HEK293T (cell line): ENCODE measurements at regions not wholly inside any gene's neighbourhood (a gene's known extent, or its start where the extent isn't known, plus 50 kb on each side); places are given as distances from the start of the nearest gene placed in this dataset.
"Not testable (repeated sequence)": the region's sequence is repeated elsewhere in the genome, so short reads cannot be mapped to it uniquely, and the experiment has no call there.

Source experiments
- CTCF ChIA-PET: fragments of 350-600 bp; formaldehyde crosslinking; extraction: SDS; loops from one replicate; lab custom pipeline; 2021; ENCODE audit warnings: antibody characterized with exemption, inconsistent platforms; lab: Yijun Ruan, JAX
- POLR2A ChIA-PET: fragments of 350-600 bp; formaldehyde crosslinking; extraction: SDS; loops from one replicate; lab custom pipeline; 2020; ENCODE audit warnings: antibody characterized with exemption, inconsistent platforms; lab: Yijun Ruan, JAX
- DNase-seq: peaks from one replicate; pipeline ENCODE4 v3.0.0; 2012; ENCODE audit warnings: mixed read lengths; ENCODE audit errors: extremely low spot score
- ARNT ChIP-seq: fragments of 450-650 bp; IDR thresholded peaks from 2 replicates; pipeline ENCODE4 v1.6.1; 2017; ENCODE audit warnings: mild to moderate bottlenecking
- BHLHE40 ChIP-seq: fragments of 450-650 bp; IDR thresholded peaks from 2 replicates; pipeline ENCODE4 v1.6.1; 2016; ENCODE audit warnings: mild to moderate bottlenecking, moderate library complexity, borderline replicate concordance
- CTBP1 ChIP-seq: fragments of 450-650 bp; IDR thresholded peaks from 2 replicates; pipeline ENCODE4 v1.6.1; 2016; ENCODE audit warnings: borderline replicate concordance
- ELF4 ChIP-seq: fragments of 450-650 bp; IDR thresholded peaks from 2 replicates; pipeline ENCODE4 v1.6.1; 2017; ENCODE audit warnings: antibody characterized with exemption
- FOXA1 ChIP-seq: fragments of 450-650 bp; IDR thresholded peaks from 2 replicates; pipeline ENCODE4 v1.6.1; 2016; ENCODE audit warnings: mild to moderate bottlenecking
- FOXK2 ChIP-seq: fragments of 450-650 bp; IDR thresholded peaks from 2 replicates; pipeline ENCODE4 v1.6.1; 2016; ENCODE audit warnings: mild to moderate bottlenecking
- FOXM1 ChIP-seq: fragments of 450-650 bp; IDR thresholded peaks from 2 replicates; pipeline ENCODE4 v1.6.1; 2017; ENCODE audit warnings: mild to moderate bottlenecking, borderline replicate concordance
- HDGF ChIP-seq: fragments of 450-650 bp; IDR thresholded peaks from 2 replicates; pipeline ENCODE4 v1.6.1; 2017; ENCODE audit warnings: antibody characterized with exemption, borderline replicate concordance
- L3MBTL2 ChIP-seq: fragments of 450-650 bp; conservative IDR thresholded peaks from 2 replicates; pipeline ENCODE4 v1.6.1; 2016; ENCODE audit warnings: mild to moderate bottlenecking
- LEF1 ChIP-seq: fragments of 450-650 bp; IDR thresholded peaks from 2 replicates; pipeline ENCODE4 v1.6.1; 2017; ENCODE audit warnings: mild to moderate bottlenecking, borderline replicate concordance
- NFRKB ChIP-seq: fragments of 450-650 bp; IDR thresholded peaks from 2 replicates; pipeline ENCODE4 v1.6.1; 2016; ENCODE audit warnings: mild to moderate bottlenecking, moderate library complexity
- SP1 ChIP-seq: fragments of 450-650 bp; IDR thresholded peaks from 2 replicates; pipeline ENCODE4 v1.6.1; 2017
- SUZ12 ChIP-seq: fragments of 450-650 bp; IDR thresholded peaks from 2 replicates; pipeline ENCODE4 v1.6.1; 2016; ENCODE audit warnings: mild to moderate bottlenecking
- TARDBP ChIP-seq: fragments of 450-650 bp; IDR thresholded peaks from 2 replicates; pipeline ENCODE4 v1.6.1; 2016
- ZNF384 ChIP-seq: fragments of 450-650 bp; IDR thresholded peaks from 2 replicates; pipeline ENCODE4 v1.6.1; 2016
- TF ChIP-seq, protein P1 (sequence below): fragments of 450-650 bp; IDR thresholded peaks from 2 replicates; pipeline ENCODE4 v1.6.1; 2016

DNA sequence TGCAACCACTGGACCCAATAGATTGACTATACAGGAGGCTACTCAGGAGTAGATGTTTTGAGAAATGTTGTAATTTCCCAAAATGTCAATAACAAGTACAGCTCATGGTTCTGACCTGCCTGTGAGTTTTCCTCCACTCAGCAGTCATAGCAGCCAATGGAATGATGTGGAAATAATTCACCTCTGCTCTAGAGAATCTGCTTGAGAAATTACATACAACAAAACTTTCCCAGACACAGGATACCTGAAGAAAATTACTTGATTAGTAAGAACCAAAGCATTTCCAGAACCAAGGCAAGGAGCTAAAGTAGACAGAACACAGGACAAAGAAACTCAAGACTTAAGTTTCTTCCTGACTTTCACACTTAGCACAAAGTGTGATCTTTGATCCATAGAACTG lies 218.9 kb upstream of the SETMAR start:
- no peak for TF ChIP-seq NFRKB
- TF ChIP-seq TARDBP: no peak
- no peak for TF ChIP-seq ARNT
- TF ChIP-seq, protein P1, sequence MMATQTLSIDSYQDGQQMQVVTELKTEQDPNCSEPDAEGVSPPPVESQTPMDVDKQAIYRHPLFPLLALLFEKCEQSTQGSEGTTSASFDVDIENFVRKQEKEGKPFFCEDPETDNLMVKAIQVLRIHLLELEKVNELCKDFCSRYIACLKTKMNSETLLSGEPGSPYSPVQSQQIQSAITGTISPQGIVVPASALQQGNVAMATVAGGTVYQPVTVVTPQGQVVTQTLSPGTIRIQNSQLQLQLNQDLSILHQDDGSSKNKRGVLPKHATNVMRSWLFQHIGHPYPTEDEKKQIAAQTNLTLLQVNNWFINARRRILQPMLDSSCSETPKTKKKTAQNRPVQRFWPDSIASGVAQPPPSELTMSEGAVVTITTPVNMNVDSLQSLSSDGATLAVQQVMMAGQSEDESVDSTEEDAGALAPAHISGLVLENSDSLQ: no peak
- no peak for TF ChIP-seq HDGF
- TF ChIP-seq FOXK2: no peak
- TF ChIP-seq ZNF384: no peak
- TF ChIP-seq SUZ12: no peak
- TF ChIP-seq SP1: no peak
- TF ChIP-seq FOXM1: no peak
- no peak for TF ChIP-seq BHLHE40
- CTCF ChIA-PET: no interaction called here
- no peak for DNase-seq
- POLR2A ChIA-PET: no interaction called here

DNA sequence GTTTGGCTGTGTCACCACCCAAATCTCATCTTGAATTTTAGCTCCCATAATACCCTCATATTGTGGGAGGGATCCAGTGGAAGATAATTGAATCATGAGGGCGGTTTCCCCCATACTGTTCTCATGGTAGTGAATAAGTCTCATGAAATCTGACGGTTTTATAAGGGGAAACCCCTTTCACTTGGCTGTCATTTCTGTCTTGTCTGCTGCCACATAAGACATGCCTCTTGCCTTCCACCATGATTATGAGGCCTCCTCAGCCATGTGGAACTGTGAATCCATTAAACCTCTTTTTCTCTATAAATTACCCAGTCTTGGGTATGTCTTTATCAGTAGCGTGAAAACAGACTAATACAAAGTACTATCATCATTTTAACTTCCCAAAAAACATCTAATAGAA lies 216.5 kb upstream of the SETMAR start:
- POLR2A ChIA-PET, CTCF ChIA-PET: not testable (repeated sequence)

DNA sequence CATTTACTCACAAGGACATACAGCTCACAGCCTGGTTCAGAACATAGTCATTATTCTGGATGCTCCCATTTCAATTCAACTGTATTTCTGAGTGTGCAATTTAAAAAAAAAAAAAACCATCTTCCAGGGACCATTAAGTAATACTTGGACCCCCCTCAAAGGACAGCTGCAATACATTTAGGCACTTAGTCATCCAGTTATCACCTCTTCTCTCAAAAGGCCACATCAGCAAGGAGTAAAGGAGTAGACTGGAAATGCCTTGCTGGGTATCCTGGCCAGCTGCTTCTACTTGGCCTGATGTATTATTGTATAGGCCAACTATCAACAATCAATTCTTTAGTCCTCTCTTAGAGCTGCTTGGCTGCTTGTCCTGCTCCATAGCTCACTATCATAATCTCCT lies 211.4 kb upstream of the SETMAR start:
- POLR2A ChIA-PET: no interaction called here
- CTCF ChIA-PET: no interaction called here
- DNase-seq: no peak
- TF ChIP-seq, protein P1: no peak
- TF ChIP-seq L3MBTL2: no peak
- TF ChIP-seq TARDBP: no peak
- no peak for TF ChIP-seq ZNF384
- no peak for TF ChIP-seq LEF1
- TF ChIP-seq SP1: no peak
- no peak for TF ChIP-seq HDGF
- no peak for TF ChIP-seq FOXA1
- TF ChIP-seq FOXM1: no peak
- TF ChIP-seq SUZ12: no peak
- no peak for TF ChIP-seq ELF4
- TF ChIP-seq NFRKB: no peak

More for the DNA sequence above, 216.5 kb upstream of the SETMAR start:
- DNase-seq: not testable (repeated sequence)

DNA sequence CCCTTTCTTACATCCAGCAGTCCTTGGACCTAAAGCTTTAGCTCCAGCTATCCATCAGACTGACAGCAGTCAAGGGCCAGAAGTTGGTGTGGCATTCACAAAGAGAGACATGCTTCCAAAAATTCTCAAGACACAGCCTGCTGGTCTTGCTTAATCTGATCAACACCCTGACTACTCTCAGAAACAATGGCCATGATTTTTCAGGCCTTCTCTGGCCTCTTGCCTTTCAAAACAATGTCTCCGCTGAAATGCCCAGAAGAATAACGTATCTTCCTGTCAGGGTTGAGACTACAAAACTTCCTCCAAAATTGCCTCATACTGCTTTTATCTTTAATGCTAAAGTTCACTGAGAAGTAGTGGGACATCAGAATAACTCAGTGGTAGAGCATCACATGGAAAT lies 205.4 kb upstream of the SETMAR start:
- DNase-seq: no peak
- TF ChIP-seq BHLHE40 (no peak), FOXA1 (no peak), TARDBP (no peak), ARNT (no peak), LEF1 (no peak), L3MBTL2 (no peak)
- ChIA-PET POLR2A (no interaction called here), CTCF (no interaction called here)

DNA sequence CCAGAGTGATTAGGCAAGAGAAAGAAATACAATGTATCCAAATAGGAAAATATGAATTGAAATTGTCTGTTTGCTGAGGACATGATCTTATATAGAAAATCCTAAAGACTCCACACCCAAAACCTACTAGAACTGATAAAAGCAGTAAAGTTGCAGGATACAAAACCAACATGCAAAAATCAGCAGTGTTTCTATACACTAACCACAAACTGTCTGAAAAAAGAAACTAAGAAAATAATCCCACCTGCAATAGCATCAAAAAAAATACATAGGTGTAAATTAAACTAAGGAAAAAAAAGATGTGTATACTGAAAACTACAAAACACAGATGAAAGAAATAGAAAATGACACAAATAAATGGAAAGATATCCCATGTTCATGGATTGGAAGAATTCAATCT lies 203.6 kb upstream of the SETMAR start:
- TF ChIP-seq ZNF384 (no peak), LEF1 (no peak), SUZ12 (no peak), FOXM1 (no peak), NFRKB (no peak), SP1 (no peak), BHLHE40 (no peak), CTBP1 (no peak), HDGF (no peak), ARNT (no peak), FOXA1 (no peak), TARDBP (no peak)
- ChIA-PET POLR2A (no interaction called here), CTCF (no interaction called here)
- DNase-seq: no peak

DNA sequence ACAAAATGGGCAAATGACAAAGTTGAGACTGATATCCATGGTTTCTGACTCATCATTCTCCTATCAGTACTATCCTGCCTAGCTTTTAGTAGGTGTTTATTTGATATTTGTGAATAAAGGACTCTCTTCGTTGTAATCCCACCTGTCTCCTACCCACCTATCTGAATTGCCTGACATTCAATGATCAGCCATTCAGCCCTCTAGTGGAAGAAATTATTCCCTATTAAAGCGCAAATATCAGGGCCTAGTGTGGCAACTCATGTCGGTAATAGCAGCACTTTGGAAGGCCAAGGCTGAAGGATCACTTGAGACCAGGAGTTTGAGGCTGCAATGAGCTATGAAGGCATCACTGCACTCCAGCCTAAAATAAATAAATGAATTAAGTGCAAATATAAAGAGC lies 195.7 kb upstream of the SETMAR start:
- POLR2A ChIA-PET: no interaction called here
- TF ChIP-seq HDGF (no peak), LEF1 (no peak), ZNF384 (no peak), BHLHE40 (no peak)
- CTCF ChIA-PET: no interaction called here
- no peak for DNase-seq

DNA sequence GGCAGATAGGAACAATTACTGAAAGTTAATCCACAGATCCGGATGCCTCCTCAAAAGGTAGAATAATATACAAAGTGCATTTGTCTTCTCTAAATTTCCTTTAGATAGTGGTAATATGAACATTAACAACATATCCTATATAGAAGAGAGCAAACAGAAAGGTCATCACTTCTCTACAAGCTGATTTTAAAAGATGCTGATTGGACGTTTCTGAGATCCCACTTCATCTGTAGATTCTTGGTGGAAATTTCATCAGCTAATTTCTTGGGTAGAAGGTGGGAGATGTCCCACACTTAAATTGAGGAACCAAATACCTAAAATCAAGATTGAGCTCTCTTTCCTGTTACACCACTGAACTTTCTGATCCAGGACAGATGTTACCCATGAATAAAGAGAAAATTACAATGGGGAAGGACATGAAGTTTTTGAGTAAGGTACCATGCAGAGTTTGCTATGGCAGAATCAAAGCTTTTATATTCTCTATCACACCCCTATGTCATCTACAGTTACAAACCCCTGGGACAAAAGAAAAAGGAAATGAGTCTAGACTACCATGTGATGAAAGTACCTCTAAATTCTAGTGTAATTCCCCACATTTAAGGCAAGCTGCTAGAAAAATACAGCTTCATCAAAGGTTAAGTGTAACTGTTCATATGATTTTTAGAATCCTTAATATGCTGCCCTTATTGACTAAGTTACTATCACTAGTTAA lies 189.2 kb upstream of the SETMAR start:
- CTCF ChIA-PET: no interaction called here
- DNase-seq: no peak
- POLR2A ChIA-PET: no interaction called here
- TF ChIP-seq LEF1 (no peak), NFRKB (no peak), L3MBTL2 (no peak), FOXA1 (no peak), ARNT (no peak)

DNA sequence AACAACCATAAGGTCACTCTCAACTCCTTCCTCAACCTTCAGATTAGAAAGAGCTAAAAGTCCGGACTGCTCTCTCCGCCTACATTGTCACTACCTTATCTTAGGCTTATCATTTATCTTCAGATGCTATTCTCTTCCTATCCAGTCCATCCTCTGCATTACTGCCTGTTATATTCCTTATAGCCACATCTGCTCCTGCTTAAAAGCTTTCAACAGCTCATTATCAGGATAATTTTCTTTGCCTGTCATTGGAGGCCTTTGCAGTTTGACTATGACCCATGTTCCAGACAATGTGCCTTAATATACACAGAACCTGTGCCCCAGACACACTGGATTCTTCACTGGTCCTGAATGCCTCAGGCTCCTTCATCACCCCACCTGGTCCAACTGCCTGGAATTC lies 184.1 kb upstream of the SETMAR start:
- TF ChIP-seq CTBP1: no peak
- no peak for TF ChIP-seq ARNT
- TF ChIP-seq FOXK2: no peak
- TF ChIP-seq FOXM1: no peak
- no peak for TF ChIP-seq ELF4
- no peak for TF ChIP-seq HDGF
- TF ChIP-seq NFRKB: no peak
- TF ChIP-seq, protein P1: no peak
- no peak for TF ChIP-seq FOXA1
- POLR2A ChIA-PET: no interaction called here
- no peak for DNase-seq
- CTCF ChIA-PET: no interaction called here
